HK-2 (cell line): ENCODE measurements at regions not wholly inside any gene's neighbourhood (a gene's known extent, or its start where the extent isn't known, plus 50 kb on each side); places are given as distances from the start of the nearest gene placed in this dataset.
"Not testable (repeated sequence)": the region's sequence is repeated elsewhere in the genome, so short reads cannot be mapped to it uniquely, and the experiment has no call there.

Experiments used
- DNase-seq: peaks from one replicate; pipeline ENCODE4 v3.0.0-alpha.2; 2018; ENCODE audit not compliant: unreplicated experiment

GRCh38 chr7:49669285-49669684 lies 104.2 kb upstream of the VWC2 start:
- no peak for DNase-seq

- DNase-seq = no peak
Measured at GRCh38 chr7:49669692-49670260, 103.7 kb upstream of the VWC2 start.

GRCh38 chr7:49670991-49671390 lies 102.4 kb upstream of the VWC2 start:
- no peak for DNase-seq

GRCh38 chr7:49692516-49692915 lies 80.9 kb upstream of the VWC2 start:
- DNase-seq = no peak

- DNase-seq = no peak
Measured at GRCh38 chr7:49695971-49696370, 77.5 kb upstream of the VWC2 start.

GRCh38 chr7:49700841-49701240 lies 72.6 kb upstream of the VWC2 start:
- DNase-seq = no peak

- no peak for DNase-seq
Measured at GRCh38 chr7:49702099-49702498, 71.3 kb upstream of the VWC2 start.

GRCh38 chr7:49703337-49703736 lies 70.1 kb upstream of the VWC2 start:
- DNase-seq = no peak

GRCh38 chr7:49703881-49704280 lies 69.6 kb upstream of the VWC2 start:
- DNase-seq = no peak

GRCh38 chr7:49706106-49706505 lies 67.3 kb upstream of the VWC2 start:
- no peak for DNase-seq

- no peak for DNase-seq
Measured at GRCh38 chr7:49707891-49708290, 65.5 kb upstream of the VWC2 start.

GRCh38 chr7:49708590-49708989 lies 64.8 kb upstream of the VWC2 start:
- DNase-seq = no peak

- DNase-seq = not testable (repeated sequence)
Measured at GRCh38 chr7:49711072-49711723, 62.2 kb upstream of the VWC2 start.

GRCh38 chr7:49714182-49714581 lies 59.3 kb upstream of the VWC2 start:
- no peak for DNase-seq

GRCh38 chr7:49715486-49715885 lies 58.0 kb upstream of the VWC2 start:
- DNase-seq = no peak

GRCh38 chr7:49717547-49717946 lies 55.9 kb upstream of the VWC2 start:
- no peak for DNase-seq

GRCh38 chr7:49718760-49719159 lies 54.7 kb upstream of the VWC2 start:
- no peak for DNase-seq

GRCh38 chr7:49721441-49721840 lies 52.0 kb upstream of the VWC2 start:
- DNase-seq = no peak
